Testis (tissue), 2 donors: ENCODE measurements at regions not wholly inside any gene's neighbourhood (a gene's known extent, or its start where the extent isn't known, plus 50 kb on each side); places are given as distances from the start of the nearest gene placed in this dataset.

Experiments
- DNase-seq: peaks from one replicate; pipeline ENCODE4 v3.0.0-alpha.2; 2019
- H3K27ac ChIP-seq, 2 donors: fragments of 200-600 bp; sonication (generic); one replicate each; pipeline ENCODE4 v1.5.1; 2019
- H3K27me3 ChIP-seq: fragments of 200-600 bp; sonication (generic); one replicate; pipeline ENCODE4 v1.5.1; 2019
- H3K36me3 ChIP-seq: fragments of 200-600 bp; sonication (generic); one replicate; pipeline ENCODE4 v1.5.1; 2017; ENCODE audit warnings: low read depth; ENCODE audit errors: missing control alignments
- H3K4me1 ChIP-seq: fragments of 200-600 bp; sonication (generic); one replicate; pipeline ENCODE4 v1.5.1; 2019
- H3K4me3 ChIP-seq, 2 donors: fragments of 200-600 bp; sonication (generic); one replicate each; pipeline ENCODE4 v1.5.1; 2017 to 2019
- H3K9me3 ChIP-seq: fragments of 200-600 bp; sonication (generic); one replicate; pipeline ENCODE4 v1.5.1; 2017
- CTCF ChIP-seq, 3 experiments: fragments of 450-650 bp in 2 of 3; fragments of 200-600 bp in 1 of 3; sonication (generic) in 1 of 3; IDR thresholded peaks; one replicate each; pipeline ENCODE4 v1.5.1; 2016 to 2019; ENCODE audit warnings: antibody characterized with exemption in 3 of 3, mild to moderate bottlenecking in 2 of 3, moderate library complexity in 1 of 3
- POLR2A ChIP-seq: fragments of 450-650 bp; IDR thresholded peaks from one replicate; pipeline ENCODE4 v1.6.1; 2017; ENCODE audit warnings: antibody characterized with exemption, mild to moderate bottlenecking, moderate library complexity
- WGBS, 2 donors: methylation state at CpG; one replicate each; pipeline ENCODE4 v1.1.5; 2018; 5-methylcytosine and 5-hydroxymethylcytosine counted together
- intact Hi-C: fragments of 100-400 bp; cut with DNase I; formaldehyde crosslinking; loops from one replicate; pipeline ENCODE4 v1.15.1; 2023; ENCODE audit warnings: low total_unique reads

DNA sequence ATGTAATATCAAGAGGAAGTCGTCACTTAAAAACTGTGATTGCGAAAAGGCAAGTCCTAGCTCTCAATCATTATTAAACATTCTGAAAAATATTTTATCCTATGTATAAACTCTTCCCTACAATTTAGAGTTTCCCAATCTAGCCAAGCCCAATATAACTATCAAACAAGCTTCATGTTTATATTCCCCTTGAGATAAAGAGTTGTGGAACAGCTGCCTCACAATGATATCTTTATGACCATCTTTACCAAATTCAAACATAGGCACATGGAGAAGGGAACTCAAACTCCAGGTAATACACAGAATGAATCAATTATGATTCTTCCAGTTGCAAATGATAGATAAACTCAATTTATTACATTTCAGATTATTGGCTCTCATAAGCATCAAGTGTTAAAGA, 1468.7 kb downstream of the EFNA5 start:
- no peak for DNase-seq
- H3K27ac ChIP-seq = no peak overlapping the region
- H3K9me3 ChIP-seq = no peaks in the 10 kb centered on the region
- H3K36me3 ChIP-seq = no peaks in the 10 kb centered on the region
- no peaks in the 10 kb centered on the region for H3K4me1 ChIP-seq
- H3K4me3 ChIP-seq = no peak overlapping the region
- no peaks in the 10 kb centered on the region for H3K27me3 ChIP-seq
- TF ChIP-seq CTCF (IDR thresholded peaks at IDR 0.05) (no peak), POLR2A (no peak)
- 91 to 92% methylated on average over 2 of the region's 2 CpGs for WGBS, 2 donors
- intact Hi-C loops = no loop called here

- H3K9me3 ChIP-seq = no peaks in the 10 kb centered on the region
- no peak overlapping the region for H3K27ac ChIP-seq
- no peak overlapping the region for H3K4me3 ChIP-seq
- no peaks in the 10 kb centered on the region for H3K36me3 ChIP-seq
- no peaks in the 10 kb centered on the region for H3K27me3 ChIP-seq
- TF ChIP-seq POLR2A (no peak), CTCF (IDR thresholded peaks at IDR 0.05) (no peak)
- no peaks in the 10 kb centered on the region for H3K4me1 ChIP-seq
- intact Hi-C loops = no loop called here
- 80 to 82% methylated on average over 4 of the region's 4 CpGs for WGBS, 2 donors
- DNase-seq = no peak
Measured at GRCh38 chr5:106200971-106201370, 1469.8 kb downstream of the EFNA5 start.

DNA sequence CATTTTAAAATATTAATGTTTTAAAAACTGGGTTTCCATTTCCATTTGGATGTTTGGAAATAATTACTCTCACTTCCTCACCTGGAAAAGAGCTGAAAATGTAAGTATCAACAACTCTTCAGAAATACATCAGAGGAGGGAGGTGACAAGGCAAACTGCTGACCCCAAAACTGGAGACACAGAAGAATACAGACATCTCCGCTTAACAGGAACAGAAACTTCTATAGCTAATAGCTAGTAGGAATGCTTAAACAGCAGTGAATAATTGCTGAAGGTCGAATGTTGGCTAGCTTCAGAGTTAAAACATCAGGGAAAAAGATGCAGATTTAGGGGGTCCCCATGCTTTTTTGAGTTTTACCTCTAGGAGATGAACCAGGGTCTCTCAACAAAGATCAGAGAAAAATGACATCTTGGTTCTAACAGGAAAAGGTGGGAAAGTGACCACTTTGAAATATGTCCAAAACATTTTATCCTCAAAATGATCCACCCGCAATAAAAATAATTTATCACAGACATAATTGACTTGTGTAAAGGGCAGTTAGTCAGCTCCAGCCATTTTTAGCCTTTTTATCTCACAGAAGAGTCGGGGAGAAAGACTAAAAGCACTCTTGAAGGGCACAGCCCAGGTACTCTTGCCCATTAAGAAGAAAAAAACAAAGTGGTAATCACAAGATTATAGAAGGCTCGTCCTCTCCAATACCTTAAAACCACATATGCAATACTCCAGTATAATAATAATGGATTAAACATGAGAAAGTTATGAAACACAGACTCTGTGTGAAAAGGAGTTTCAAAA, 1474.9 kb downstream of the EFNA5 start:
- H3K27ac ChIP-seq = no peak overlapping the region
- intact Hi-C loops = no loop called here
- TF ChIP-seq CTCF (IDR thresholded peaks at IDR 0.05) = no peak
- no peak for TF ChIP-seq POLR2A
- 69 to 71% methylated on average over 5 of the region's 5 CpGs for WGBS, 2 donors
- H3K27me3 ChIP-seq = no peaks in the 10 kb centered on the region
- H3K4me3 ChIP-seq = no peak overlapping the region
- H3K9me3 ChIP-seq = no peaks in the 10 kb centered on the region
- H3K36me3 ChIP-seq = no peaks in the 10 kb centered on the region
- H3K4me1 ChIP-seq = no peaks in the 10 kb centered on the region
- no peak for DNase-seq

GRCh38 chr5:106189121-106189809, 1481.5 kb downstream of the EFNA5 start:
- no peak for DNase-seq
- intact Hi-C loops = no loop called here
- H3K4me1 ChIP-seq = no peaks in the 10 kb centered on the region
- no peaks in the 10 kb centered on the region for H3K27me3 ChIP-seq
- no peak overlapping the region for H3K27ac ChIP-seq
- H3K9me3 ChIP-seq = no peaks in the 10 kb centered on the region
- H3K4me3 ChIP-seq = no peak overlapping the region
- no peaks in the 10 kb centered on the region for H3K36me3 ChIP-seq
- no peak for TF ChIP-seq POLR2A
- no peak for TF ChIP-seq CTCF (IDR thresholded peaks at IDR 0.05)
- WGBS, 2 donors = 77 to 78% methylated on average over 3 of the region's 3 CpGs
